Liver (tissue), 8 donors: ENCODE measurements at regions not wholly inside any gene's neighbourhood (a gene's known extent, or its start where the extent isn't known, plus 50 kb on each side); places are given as distances from the start of the nearest gene placed in this dataset.

Source experiments
- DNase-seq: peaks from one replicate; pipeline ENCODE4 v3.0.0-alpha.2; 2017; ENCODE audit warnings: low spot score
- H3K27ac ChIP-seq, 2 donors: one replicate each; pipeline ENCODE4 v1.7.0; 2013; ENCODE audit warnings: inconsistent platforms in 2 of 2, low read length in 2 of 2, control low read depth in 1 of 2, low read depth in 1 of 2, mild to moderate bottlenecking in 1 of 2
- H3K27me3 ChIP-seq, 4 donors: one replicate each; pipeline versions ENCODE4 v1.6.1 to v1.7.0; 2013; ENCODE audit warnings: low read length in 3 of 4, inconsistent platforms in 1 of 4, mild to moderate bottlenecking in 1 of 4, moderate library complexity in 1 of 4; ENCODE audit not compliant: control insufficient read depth in 4 of 4, insufficient read depth in 4 of 4
- H3K36me3 ChIP-seq, 4 donors: one replicate each; pipeline versions ENCODE4 v1.6.1 to v1.7.0; 2013; ENCODE audit warnings: low read length in 3 of 4, mild to moderate bottlenecking in 3 of 4, low read depth in 1 of 4, moderate library complexity in 1 of 4; ENCODE audit not compliant: control insufficient read depth in 4 of 4, insufficient read depth in 3 of 4
- H3K4me1 ChIP-seq, 4 donors: one replicate each; pipeline versions ENCODE4 v1.6.1 to v1.7.0; 2013; ENCODE audit warnings: low read length in 3 of 4, mild to moderate bottlenecking in 3 of 4, moderate library complexity in 1 of 4; ENCODE audit not compliant: control insufficient read depth in 4 of 4, insufficient read depth in 4 of 4
- H3K4me3 ChIP-seq, 3 donors: one replicate each; pipeline versions ENCODE4 v1.6.1 to v1.7.0; 2013; ENCODE audit warnings: low read length in 3 of 3, control low read depth in 1 of 3, low read depth in 1 of 3, mild to moderate bottlenecking in 1 of 3
- H3K9ac ChIP-seq, 2 donors: one replicate each; pipeline ENCODE4 v1.7.0; 2013; ENCODE audit warnings: low read length in 2 of 2, mild to moderate bottlenecking in 2 of 2, moderate library complexity in 2 of 2, control low read depth in 1 of 2, low read depth in 1 of 2
- H3K9me3 ChIP-seq, 4 donors: one replicate each; pipeline versions ENCODE4 v1.6.1 to v1.7.0; 2013; ENCODE audit warnings: low read length in 3 of 4; ENCODE audit not compliant: control insufficient read depth in 4 of 4
- ATF3 ChIP-seq: IDR thresholded peaks from 2 replicates; pipeline ENCODE4 v1.6.1; 2016; ENCODE audit warnings: antibody characterized with exemption
- CTCF ChIP-seq: fragments of 150-350 bp; IDR thresholded peaks from 2 replicates; pipeline ENCODE4 v1.5.1; 2017; ENCODE audit warnings: improper control_type of control experiment, low read depth, low read length; ENCODE audit not compliant: missing input control
- EGR1 ChIP-seq, 2 donors: IDR thresholded peaks; 2 replicates each; pipeline ENCODE4 v1.6.1; 2016 to 2018; ENCODE audit warnings: antibody characterized with exemption in 2 of 2, low read depth in 2 of 2
- FOXA1 ChIP-seq: IDR thresholded peaks from 2 replicates; pipeline ENCODE4 v1.6.1; 2016; ENCODE audit warnings: antibody characterized with exemption
- GABPA ChIP-seq, 2 donors: IDR thresholded peaks in 1 of 2; conservative IDR thresholded peaks in 1 of 2; 2 replicates each; pipeline ENCODE4 v1.6.1; 2016; ENCODE audit warnings: antibody characterized with exemption in 2 of 2, mild to moderate bottlenecking in 1 of 2, moderate library complexity in 1 of 2
- HNF4A ChIP-seq, 2 donors: conservative IDR thresholded peaks; 2 replicates each; pipeline ENCODE4 v1.6.1; 2016; ENCODE audit warnings: antibody characterized with exemption in 2 of 2, mild to moderate bottlenecking in 2 of 2
- HNF4G ChIP-seq: IDR thresholded peaks from 2 replicates; pipeline ENCODE4 v1.6.1; 2016; ENCODE audit warnings: antibody characterized with exemption
- JUND ChIP-seq, 2 donors: IDR thresholded peaks; 2 replicates each; pipeline ENCODE4 v1.6.1; 2016; ENCODE audit warnings: antibody characterized with exemption in 2 of 2
- NR2F2 ChIP-seq: IDR thresholded peaks from 2 replicates; pipeline ENCODE4 v1.6.1; 2016; ENCODE audit warnings: antibody characterized with exemption
- RAD21 ChIP-seq, 2 donors: IDR thresholded peaks; 2 replicates each; pipeline ENCODE4 v1.6.1; 2016; ENCODE audit warnings: antibody characterized with exemption in 2 of 2, mild to moderate bottlenecking in 2 of 2
- SP1 ChIP-seq: IDR thresholded peaks from 2 replicates; pipeline ENCODE4 v1.6.1; 2018; ENCODE audit warnings: antibody characterized with exemption, mild to moderate bottlenecking
- TAF1 ChIP-seq: conservative IDR thresholded peaks from 2 replicates; pipeline ENCODE4 v1.6.1; 2016; ENCODE audit warnings: antibody characterized with exemption, mild to moderate bottlenecking
- ZBTB33 ChIP-seq: IDR thresholded peaks from 2 replicates; pipeline ENCODE4 v1.6.1; 2016; ENCODE audit warnings: antibody characterized with exemption
- WGBS: extraction: QIAGEN DNeasy Blood & Tissue Kit; methylation state at CpG from one replicate; pipeline ENCODE4 v1.1.7; 2013; 5-methylcytosine and 5-hydroxymethylcytosine counted together
- TF ChIP-seq, protein P1 (sequence below): IDR thresholded peaks from 2 replicates; pipeline ENCODE4 v1.6.1; 2016; ENCODE audit warnings: antibody characterized with exemption, mild to moderate bottlenecking
- TF ChIP-seq, protein P2 (sequence below): IDR thresholded peaks from 2 replicates; pipeline ENCODE4 v1.6.1; 2016; ENCODE audit warnings: antibody characterized with exemption
- donor health status: healthy.
- donor health status: healthy.
- donor health status: healthy.
- donor health status: healthy.
- donor health status: healthy.

- TF ChIP-seq ATF3 (no peak), NR2F2 (no peak), FOXA1 (no peak), RAD21 (IDR thresholded peaks at IDR 0.05) (no peak)
These were observed 524.6 kb downstream of the EFNB2 start (continued) for GRCh38 chr13:106010836-106011235.

DNA sequence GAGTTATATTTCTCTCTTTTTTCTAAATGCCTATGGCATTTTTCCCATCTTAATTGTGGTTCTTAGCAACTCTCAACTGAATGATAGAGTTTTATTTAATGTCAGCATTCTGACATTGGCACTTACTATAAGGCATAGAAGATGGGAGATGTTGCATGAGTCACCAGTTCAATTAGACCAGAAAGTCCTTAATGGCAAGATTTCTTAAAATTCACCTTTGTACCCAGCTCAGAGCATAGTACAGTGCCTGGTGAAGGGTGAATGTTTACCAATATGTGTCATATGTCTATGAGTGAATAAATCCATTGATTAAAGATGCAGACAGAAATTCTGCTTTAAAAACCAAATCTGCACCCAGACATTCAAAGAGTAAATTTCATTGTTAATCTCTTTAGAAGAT, 526.9 kb downstream of the EFNB2 start:
- no peaks in the 10 kb centered on the region for H3K4me1 ChIP-seq
- H3K27ac ChIP-seq, result no peak overlapping the region
- TF ChIP-seq NR2F2 (no peak), ATF3 (no peak), GABPA (IDR thresholded peaks at IDR 0.05 in 1 of 2, conservative IDR thresholded peaks at IDR 0.05 in 1 of 2) (no peak), RAD21 (IDR thresholded peaks at IDR 0.05) (no peak), HNF4G (no peak), CTCF (no peak), EGR1 (IDR thresholded peaks at IDR 0.05; ENCODE audit: low read depth in 2 of 2) (no peak), SP1 (no peak), HNF4A (conservative IDR thresholded peaks at IDR 0.05) (no peak)
- TF ChIP-seq, protein P1, sequence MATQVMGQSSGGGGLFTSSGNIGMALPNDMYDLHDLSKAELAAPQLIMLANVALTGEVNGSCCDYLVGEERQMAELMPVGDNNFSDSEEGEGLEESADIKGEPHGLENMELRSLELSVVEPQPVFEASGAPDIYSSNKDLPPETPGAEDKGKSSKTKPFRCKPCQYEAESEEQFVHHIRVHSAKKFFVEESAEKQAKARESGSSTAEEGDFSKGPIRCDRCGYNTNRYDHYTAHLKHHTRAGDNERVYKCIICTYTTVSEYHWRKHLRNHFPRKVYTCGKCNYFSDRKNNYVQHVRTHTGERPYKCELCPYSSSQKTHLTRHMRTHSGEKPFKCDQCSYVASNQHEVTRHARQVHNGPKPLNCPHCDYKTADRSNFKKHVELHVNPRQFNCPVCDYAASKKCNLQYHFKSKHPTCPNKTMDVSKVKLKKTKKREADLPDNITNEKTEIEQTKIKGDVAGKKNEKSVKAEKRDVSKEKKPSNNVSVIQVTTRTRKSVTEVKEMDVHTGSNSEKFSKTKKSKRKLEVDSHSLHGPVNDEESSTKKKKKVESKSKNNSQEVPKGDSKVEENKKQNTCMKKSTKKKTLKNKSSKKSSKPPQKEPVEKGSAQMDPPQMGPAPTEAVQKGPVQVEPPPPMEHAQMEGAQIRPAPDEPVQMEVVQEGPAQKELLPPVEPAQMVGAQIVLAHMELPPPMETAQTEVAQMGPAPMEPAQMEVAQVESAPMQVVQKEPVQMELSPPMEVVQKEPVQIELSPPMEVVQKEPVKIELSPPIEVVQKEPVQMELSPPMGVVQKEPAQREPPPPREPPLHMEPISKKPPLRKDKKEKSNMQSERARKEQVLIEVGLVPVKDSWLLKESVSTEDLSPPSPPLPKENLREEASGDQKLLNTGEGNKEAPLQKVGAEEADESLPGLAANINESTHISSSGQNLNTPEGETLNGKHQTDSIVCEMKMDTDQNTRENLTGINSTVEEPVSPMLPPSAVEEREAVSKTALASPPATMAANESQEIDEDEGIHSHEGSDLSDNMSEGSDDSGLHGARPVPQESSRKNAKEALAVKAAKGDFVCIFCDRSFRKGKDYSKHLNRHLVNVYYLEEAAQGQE, result no peak
- DNase-seq, result no peak
- H3K4me3 ChIP-seq, result no peak overlapping the region
- H3K9ac ChIP-seq, result no peak overlapping the region
- H3K9me3 ChIP-seq, result no peaks in the 10 kb centered on the region
- no peaks in the 10 kb centered on the region for H3K36me3 ChIP-seq
- peaks cover 0 to 3% (median 0%) of the 10 kb centered on the region in 4 donors for H3K27me3 ChIP-seq

- Histone ChIP-seq H3K9ac (no peak overlapping the region), H3K27ac (no peak overlapping the region), H3K4me3 (no peak overlapping the region), H3K9me3 (no peaks in the 10 kb centered on the region), H3K4me1 (no peaks in the 10 kb centered on the region), H3K36me3 (no peaks in the 10 kb centered on the region), H3K27me3 (peaks cover 0 to 3% (median 0%) of the 10 kb centered on the region in 4 donors)
- 50% methylated on average over 2 of the region's 2 CpGs for WGBS
- DNase-seq, result no peak
- no peak for TF ChIP-seq FOXA1
- TF ChIP-seq RAD21 (IDR thresholded peaks at IDR 0.05), result no peak
- TF ChIP-seq CTCF, result no peak
- TF ChIP-seq NR2F2, result no peak
- no peak for TF ChIP-seq SP1
- TF ChIP-seq, protein P2, sequence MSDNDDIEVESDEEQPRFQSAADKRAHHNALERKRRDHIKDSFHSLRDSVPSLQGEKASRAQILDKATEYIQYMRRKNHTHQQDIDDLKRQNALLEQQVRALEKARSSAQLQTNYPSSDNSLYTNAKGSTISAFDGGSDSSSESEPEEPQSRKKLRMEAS, result no peak
- TF ChIP-seq HNF4A (conservative IDR thresholded peaks at IDR 0.05), result no peak
- no peak for TF ChIP-seq TAF1
- TF ChIP-seq JUND (IDR thresholded peaks at IDR 0.05), result no peak
- no peak for TF ChIP-seq ATF3
- no peak for TF ChIP-seq ZBTB33
These were observed 528.3 kb downstream of the EFNB2 start for GRCh38 chr13:106007156-106007555.
